ENCODE measurements at regions not wholly inside any gene's neighbourhood (a gene's known extent, or its start where the extent isn't known, plus 50 kb on each side); places are given as distances from the start of the nearest gene placed in this dataset.

DNA sequence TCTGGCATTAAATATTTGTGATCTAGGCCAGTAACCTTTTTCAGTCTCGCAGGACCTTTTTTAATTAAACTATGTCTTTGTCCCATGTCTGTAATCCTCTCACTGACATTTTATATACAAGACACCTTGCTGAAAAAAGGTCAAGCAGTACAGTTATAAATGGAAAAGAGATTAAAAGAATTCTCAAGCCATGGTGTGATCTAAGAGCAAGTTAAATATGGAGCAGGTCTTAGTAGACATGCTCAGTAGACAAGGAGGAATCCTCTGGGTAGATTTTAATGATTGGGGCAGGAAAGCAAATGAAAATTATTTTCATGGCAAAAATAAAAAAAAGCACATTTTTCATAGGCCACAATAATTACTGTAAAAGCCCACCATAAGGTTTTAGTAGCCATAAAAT lies 203.5 kb downstream of the PPP1R3A start:
- TF ChIP-seq, protein P1, sequence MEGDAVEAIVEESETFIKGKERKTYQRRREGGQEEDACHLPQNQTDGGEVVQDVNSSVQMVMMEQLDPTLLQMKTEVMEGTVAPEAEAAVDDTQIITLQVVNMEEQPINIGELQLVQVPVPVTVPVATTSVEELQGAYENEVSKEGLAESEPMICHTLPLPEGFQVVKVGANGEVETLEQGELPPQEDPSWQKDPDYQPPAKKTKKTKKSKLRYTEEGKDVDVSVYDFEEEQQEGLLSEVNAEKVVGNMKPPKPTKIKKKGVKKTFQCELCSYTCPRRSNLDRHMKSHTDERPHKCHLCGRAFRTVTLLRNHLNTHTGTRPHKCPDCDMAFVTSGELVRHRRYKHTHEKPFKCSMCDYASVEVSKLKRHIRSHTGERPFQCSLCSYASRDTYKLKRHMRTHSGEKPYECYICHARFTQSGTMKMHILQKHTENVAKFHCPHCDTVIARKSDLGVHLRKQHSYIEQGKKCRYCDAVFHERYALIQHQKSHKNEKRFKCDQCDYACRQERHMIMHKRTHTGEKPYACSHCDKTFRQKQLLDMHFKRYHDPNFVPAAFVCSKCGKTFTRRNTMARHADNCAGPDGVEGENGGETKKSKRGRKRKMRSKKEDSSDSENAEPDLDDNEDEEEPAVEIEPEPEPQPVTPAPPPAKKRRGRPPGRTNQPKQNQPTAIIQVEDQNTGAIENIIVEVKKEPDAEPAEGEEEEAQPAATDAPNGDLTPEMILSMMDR (IDR thresholded peaks at IDR 0.05), result no peak
- TF ChIP-seq EZH2phosphoT487 (IDR thresholded peaks at IDR 0.05) (no peak), EZH2 (IDR thresholded peaks at IDR 0.05) (no peak)
- Histone ChIP-seq H3K9me3 (ENCODE audit: low read depth) (no peaks in the 10 kb centered on the region), H3K4me1 (no peaks in the 10 kb centered on the region), H4K20me1 (ENCODE audit: low read depth) (no peaks in the 10 kb centered on the region), H3K4me2 (no peak overlapping the region), H3K27me3 (no peaks in the 10 kb centered on the region), H3F3A (ENCODE audit: low read depth) (no peaks in the 10 kb centered on the region), H3K27ac (no peak overlapping the region), H3K79me2 (ENCODE audit: low read depth) (no peaks in the 10 kb centered on the region), H3K9ac (no peak overlapping the region), H3K36me3 (no peaks in the 10 kb centered on the region), H2AFZ (replicated peaks) (no peak overlapping the region), H3K4me3 (no peak overlapping the region)
- H3K36me3 Mint-ChIP-seq, result no peaks in the 10 kb centered on the region
- H3K4me1 Mint-ChIP-seq, result peaks cover 3% of the 10 kb centered on the region
- no peak overlapping the region for H3K27ac Mint-ChIP-seq
- H3K9me3 Mint-ChIP-seq, result peaks cover 2% of the 10 kb centered on the region
- H3K4me3 Mint-ChIP-seq, result no peak overlapping the region
- no peak for DNase-seq (ENCODE audit: low spot score)
- peaks cover 3% of the 10 kb centered on the region for H3K27me3 Mint-ChIP-seq (ENCODE audit: insufficient read depth, low read depth)

DNA sequence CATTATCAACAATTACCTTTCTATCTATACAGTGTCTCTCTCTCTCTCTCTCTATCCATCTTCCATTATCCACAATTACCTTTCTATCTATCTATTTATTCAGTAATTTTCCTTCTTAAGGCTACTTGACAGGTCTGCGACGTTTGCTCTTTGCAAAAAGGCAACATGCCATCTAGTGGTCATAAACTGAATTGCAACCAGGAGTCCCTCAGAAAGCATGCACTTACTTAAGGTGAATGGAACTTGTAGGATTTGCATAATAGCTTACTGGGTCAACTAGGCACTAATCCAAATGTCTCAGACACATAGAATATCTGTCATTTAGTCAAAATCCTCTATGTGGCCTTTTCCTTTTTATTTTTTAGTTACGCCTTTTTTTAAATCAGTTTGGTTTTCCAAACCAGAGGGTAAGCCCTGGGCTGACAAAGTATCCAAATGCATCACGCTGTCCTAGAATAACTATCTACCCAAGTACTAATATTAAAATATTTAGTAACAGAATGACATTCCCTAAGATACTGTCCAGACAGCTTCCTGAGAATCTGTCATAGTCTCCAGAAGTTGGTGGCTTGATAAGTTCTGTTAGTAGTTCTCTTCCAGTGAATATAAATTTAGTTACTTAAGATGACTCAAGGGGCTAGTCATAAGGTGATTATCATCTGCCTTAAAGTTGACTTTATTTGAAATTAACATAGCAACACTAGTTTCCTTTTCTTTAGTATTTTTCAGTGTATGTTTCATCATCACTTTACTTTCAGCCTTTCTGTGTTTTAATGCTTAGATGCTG lies 208.3 kb downstream of the PPP1R3A start:
- Mint-ChIP-seq H3K4me1 (no peaks in the 10 kb centered on the region), H3K9me3 (peaks cover 2% of the 10 kb centered on the region), H3K27me3 (ENCODE audit: insufficient read depth, low read depth) (peaks cover 3% of the 10 kb centered on the region), H3K27ac (no peak overlapping the region), H3K4me3 (no peak overlapping the region), H3K36me3 (no peaks in the 10 kb centered on the region)
- peak; percentile 83 for DNase-seq (ENCODE audit: low spot score)
- Histone ChIP-seq H3K9ac (no peak overlapping the region), H3F3A (ENCODE audit: low read depth) (no peaks in the 10 kb centered on the region), H3K9me3 (ENCODE audit: low read depth) (no peaks in the 10 kb centered on the region), H3K4me3 (no peak overlapping the region), H3K36me3 (no peaks in the 10 kb centered on the region), H3K27ac (no peak overlapping the region), H2AFZ (replicated peaks) (no peak overlapping the region), H3K4me2 (no peak overlapping the region), H4K20me1 (ENCODE audit: low read depth) (no peaks in the 10 kb centered on the region), H3K79me2 (ENCODE audit: low read depth) (no peaks in the 10 kb centered on the region), H3K27me3 (no peaks in the 10 kb centered on the region), H3K4me1 (no peaks in the 10 kb centered on the region)
- TF ChIP-seq EZH2phosphoT487 (IDR thresholded peaks at IDR 0.05), result no peak
- TF ChIP-seq, protein P1 (IDR thresholded peaks at IDR 0.05), result peak; percentile 96

DNA sequence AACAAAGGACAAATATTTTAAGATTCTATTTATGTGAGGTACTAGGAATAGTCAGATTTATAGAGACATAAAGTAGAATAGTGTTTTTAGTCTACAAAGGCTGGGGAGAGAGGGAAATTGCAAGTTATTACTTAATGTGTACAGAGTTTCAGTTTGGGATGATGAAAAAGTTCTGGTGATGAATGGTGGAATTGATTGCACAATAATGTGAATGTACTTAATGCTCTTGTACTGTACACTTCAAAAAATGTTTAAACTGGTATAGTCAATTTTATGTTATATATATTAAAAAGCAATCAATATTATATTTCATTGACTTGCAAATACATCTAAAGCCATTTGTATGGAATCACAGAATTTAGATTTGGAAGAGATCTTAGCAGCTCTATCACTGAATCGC lies 213.4 kb downstream of the PPP1R3A start:
- Histone ChIP-seq H3F3A (ENCODE audit: low read depth) (no peaks in the 10 kb centered on the region), H3K9me3 (ENCODE audit: low read depth) (no peaks in the 10 kb centered on the region), H3K79me2 (ENCODE audit: low read depth) (no peaks in the 10 kb centered on the region), H3K4me1 (no peaks in the 10 kb centered on the region), H3K9ac (no peak overlapping the region), H3K36me3 (no peaks in the 10 kb centered on the region), H4K20me1 (ENCODE audit: low read depth) (no peaks in the 10 kb centered on the region), H3K27me3 (no peaks in the 10 kb centered on the region), H3K27ac (no peak overlapping the region), H2AFZ (replicated peaks) (no peak overlapping the region), H3K4me2 (no peak overlapping the region), H3K4me3 (no peak overlapping the region)
- no peaks in the 10 kb centered on the region for H3K9me3 Mint-ChIP-seq
- H3K27ac Mint-ChIP-seq, result no peak overlapping the region
- no peak overlapping the region for H3K4me3 Mint-ChIP-seq
- no peak for DNase-seq (ENCODE audit: low spot score)
- TF ChIP-seq, protein P1 (IDR thresholded peaks at IDR 0.05), result no peak
- TF ChIP-seq EZH2phosphoT487 (IDR thresholded peaks at IDR 0.05) (no peak), EZH2 (IDR thresholded peaks at IDR 0.05) (no peak)
- no peaks in the 10 kb centered on the region for H3K36me3 Mint-ChIP-seq
- H3K27me3 Mint-ChIP-seq (ENCODE audit: insufficient read depth, low read depth), result no peaks in the 10 kb centered on the region
- H3K4me1 Mint-ChIP-seq, result no peaks in the 10 kb centered on the region
